Hematopoietic multipotent progenitor cell treated with erythropoietin and hydrocortisone succinate and interleukin-3 and kit ligand, for 15 days (in vitro differentiated cells): ENCODE measurements at regions not wholly inside any gene's neighbourhood (a gene's known extent, or its start where the extent isn't known, plus 50 kb on each side); places are given as distances from the start of the nearest gene placed in this dataset.
A peak's percentile ranks its signal among the peaks of the same experiment; 100 is the strongest.
"Not testable (repeated sequence)": the region's sequence is repeated elsewhere in the genome, so short reads cannot be mapped to it uniquely, and the experiment has no call there.

ENCODE experiments used
- DNase-seq: peaks from one replicate; pipeline ENCODE4 v3.0.0-alpha.2; 2015; ENCODE audit warnings: low spot score

GRCh38 chr11:110347660-110348059 lies 51.2 kb upstream of the RDX start:
- DNase-seq, result no peak

GRCh38 chr11:110349138-110349996 lies 53.0 kb upstream of the RDX start:
- DNase-seq, result no peak

GRCh38 chr11:110349997-110350383 lies 53.6 kb upstream of the RDX start:
- not testable (repeated sequence) for DNase-seq

- no peak for DNase-seq
These were observed 58.8 kb upstream of the RDX start for GRCh38 chr11:110355011-110355744.

- DNase-seq, result no peak
These were observed 60.6 kb upstream of the RDX start for GRCh38 chr11:110356762-110357671.

- DNase-seq, result no peak
These were observed 61.9 kb upstream of the RDX start for GRCh38 chr11:110358336-110358735.

- DNase-seq, result not testable (repeated sequence)
These were observed 64.5 kb upstream of the RDX start for GRCh38 chr11:110360781-110361408.

GRCh38 chr11:110362971-110363509 lies 66.6 kb upstream of the RDX start:
- DNase-seq, result no peak

- DNase-seq, result no peak
These were observed 63.5 kb upstream of the FDX1 start for GRCh38 chr11:110366291-110366690.

GRCh38 chr11:110367571-110367970 lies 62.2 kb upstream of the FDX1 start:
- DNase-seq, result peak; percentile 7

- no peak for DNase-seq
These were observed 58.7 kb upstream of the FDX1 start for GRCh38 chr11:110371084-110371483.

- DNase-seq, result no peak
These were observed 56.6 kb upstream of the FDX1 start for GRCh38 chr11:110373051-110373702.

- DNase-seq, result no peak
These were observed 54.8 kb upstream of the FDX1 start for GRCh38 chr11:110374921-110375320.

GRCh38 chr11:110375351-110375750 lies 54.4 kb upstream of the FDX1 start:
- DNase-seq, result no peak

- no peak for DNase-seq
These were observed 53.7 kb upstream of the FDX1 start for GRCh38 chr11:110376021-110376420.

- peak; percentile 38 for DNase-seq
These were observed 52.9 kb upstream of the FDX1 start for GRCh38 chr11:110376711-110377324.

GRCh38 chr11:110377434-110377833 lies 52.3 kb upstream of the FDX1 start:
- DNase-seq, result no peak

GRCh38 chr11:110379261-110379660 lies 50.5 kb upstream of the FDX1 start:
- no peak for DNase-seq

- no peak for DNase-seq
These were observed 49.8 kb upstream of the FDX1 start for GRCh38 chr11:110379936-110380335.
